Chondrocyte (in vitro differentiated cells): ENCODE measurements at regions not wholly inside any gene's neighbourhood (a gene's known extent, or its start where the extent isn't known, plus 50 kb on each side); places are given as distances from the start of the nearest gene placed in this dataset.
"Not testable (repeated sequence)": the region's sequence is repeated elsewhere in the genome, so short reads cannot be mapped to it uniquely, and the experiment has no call there.

ENCODE experiments used
- DNase-seq: peaks from one replicate; pipeline ENCODE4 v3.0.0; 2021; ENCODE audit warnings: mixed read lengths, low spot score
- H3K27ac Mint-ChIP-seq: one replicate; pipeline ENCODE4 v1.8.0; 2021; ENCODE audit warnings: mild to moderate bottlenecking, moderate library complexity, mixed read lengths; ENCODE audit not compliant: unreplicated experiment
- H3K27me3 Mint-ChIP-seq: 2 replicates; pipeline ENCODE4 v1.8.0; 2021; ENCODE audit warnings: low read depth, mixed read lengths
- H3K36me3 Mint-ChIP-seq: 2 replicates; pipeline ENCODE4 v1.8.0; 2021; ENCODE audit warnings: low read depth, mixed read lengths
- H3K4me1 Mint-ChIP-seq: 2 replicates; pipeline ENCODE4 v1.8.0; 2021; ENCODE audit warnings: low read depth, mild to moderate bottlenecking, mixed read lengths
- H3K4me3 Mint-ChIP-seq: one replicate; pipeline ENCODE4 v1.8.0; 2021; ENCODE audit warnings: mild to moderate bottlenecking, moderate library complexity, mixed read lengths; ENCODE audit not compliant: unreplicated experiment
- H3K9me3 Mint-ChIP-seq: 2 replicates; pipeline ENCODE4 v1.8.0; 2021; ENCODE audit warnings: low read depth, mixed read lengths
- CTCF ChIP-seq: fragments of 200-600 bp; sonication (generic); IDR thresholded peaks from 2 replicates; pipeline ENCODE4 v1.5.0; 2021; ENCODE audit warnings: antibody characterized with exemption, mild to moderate bottlenecking, moderate library complexity

DNA sequence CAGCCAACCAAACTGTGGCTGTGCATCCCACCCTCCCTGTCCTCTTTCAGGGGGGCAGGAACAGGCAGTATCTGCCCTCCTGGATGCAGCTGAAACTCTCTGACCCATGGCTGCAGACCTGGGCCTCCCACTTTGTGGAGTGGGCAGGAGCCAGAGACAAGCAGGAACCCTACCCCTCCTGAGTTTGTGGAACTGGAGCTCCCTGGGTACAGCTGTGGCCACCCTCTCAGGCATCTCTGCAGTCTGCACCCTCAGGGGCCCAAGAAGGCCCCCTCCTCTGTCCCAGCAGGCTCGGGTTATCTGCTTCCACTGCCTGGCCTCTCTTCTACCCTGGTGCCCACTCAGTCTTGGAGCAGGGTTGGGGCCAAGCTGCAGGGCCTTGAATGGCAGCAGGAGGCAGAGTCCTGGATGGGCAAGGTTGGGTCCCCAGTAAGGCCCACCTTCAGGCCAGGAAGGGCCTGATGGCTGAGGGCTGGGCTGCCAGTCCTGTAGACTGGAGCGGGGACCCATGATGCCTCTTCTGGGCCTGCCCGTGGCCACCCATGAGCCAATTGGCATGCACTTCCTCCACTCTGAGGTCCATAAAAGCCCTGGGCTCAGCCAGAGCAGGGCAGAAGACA is 619.9 kb downstream of the KIF4B start:
- H3K27ac Mint-ChIP-seq, result no peak overlapping the region
- no peak for DNase-seq
- H3K9me3 Mint-ChIP-seq, result no peaks in the 10 kb centered on the region
- no peaks in the 10 kb centered on the region for H3K36me3 Mint-ChIP-seq
- H3K4me1 Mint-ChIP-seq, result no peaks in the 10 kb centered on the region
- H3K27me3 Mint-ChIP-seq, result no peaks in the 10 kb centered on the region
- no peak overlapping the region for H3K4me3 Mint-ChIP-seq
- TF ChIP-seq CTCF, result no peak

- no peaks in the 10 kb centered on the region for H3K4me1 Mint-ChIP-seq
- no peak for DNase-seq
- no peak overlapping the region for H3K4me3 Mint-ChIP-seq
- H3K27ac Mint-ChIP-seq, result no peak overlapping the region
- no peak for TF ChIP-seq CTCF
- peaks cover 2% of the 10 kb centered on the region for H3K9me3 Mint-ChIP-seq
- no peaks in the 10 kb centered on the region for H3K27me3 Mint-ChIP-seq
- H3K36me3 Mint-ChIP-seq, result no peaks in the 10 kb centered on the region
Measured at GRCh38 chr5:155649666-155650065, 636.1 kb downstream of the KIF4B start.

DNA sequence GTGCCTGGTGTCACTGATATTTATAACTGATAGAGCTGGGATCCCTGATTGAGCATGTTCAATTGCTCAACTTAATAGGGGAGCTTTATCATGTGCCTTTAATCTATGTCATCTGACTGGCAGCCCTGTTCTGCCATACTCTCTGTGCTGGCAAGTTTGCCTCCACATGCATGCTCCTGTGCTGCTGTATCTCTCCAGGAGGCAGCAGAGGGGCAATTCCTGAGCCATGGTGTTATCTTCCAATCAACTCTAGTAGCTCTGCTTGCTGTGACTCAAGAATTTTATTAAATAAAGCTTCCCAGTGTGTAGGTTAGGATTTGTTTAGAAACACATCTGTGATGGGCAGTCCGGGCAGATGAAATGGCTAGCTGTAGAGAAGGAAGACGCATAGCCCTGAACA is 642.0 kb downstream of the KIF4B start:
- H3K4me1 Mint-ChIP-seq, result no peaks in the 10 kb centered on the region
- H3K9me3 Mint-ChIP-seq, result peaks cover 2% of the 10 kb centered on the region
- no peak overlapping the region for H3K4me3 Mint-ChIP-seq
- no peak for TF ChIP-seq CTCF
- no peak for DNase-seq
- H3K36me3 Mint-ChIP-seq, result no peaks in the 10 kb centered on the region
- no peak overlapping the region for H3K27ac Mint-ChIP-seq
- no peaks in the 10 kb centered on the region for H3K27me3 Mint-ChIP-seq

GRCh38 chr5:155661859-155662258 is 648.3 kb downstream of the KIF4B start:
- Mint-ChIP-seq H3K27ac (no peak overlapping the region), H3K36me3 (no peaks in the 10 kb centered on the region), H3K9me3 (no peaks in the 10 kb centered on the region), H3K4me1 (no peaks in the 10 kb centered on the region), H3K4me3 (no peak overlapping the region), H3K27me3 (no peaks in the 10 kb centered on the region)
- no peak for DNase-seq
- no peak for TF ChIP-seq CTCF

DNA sequence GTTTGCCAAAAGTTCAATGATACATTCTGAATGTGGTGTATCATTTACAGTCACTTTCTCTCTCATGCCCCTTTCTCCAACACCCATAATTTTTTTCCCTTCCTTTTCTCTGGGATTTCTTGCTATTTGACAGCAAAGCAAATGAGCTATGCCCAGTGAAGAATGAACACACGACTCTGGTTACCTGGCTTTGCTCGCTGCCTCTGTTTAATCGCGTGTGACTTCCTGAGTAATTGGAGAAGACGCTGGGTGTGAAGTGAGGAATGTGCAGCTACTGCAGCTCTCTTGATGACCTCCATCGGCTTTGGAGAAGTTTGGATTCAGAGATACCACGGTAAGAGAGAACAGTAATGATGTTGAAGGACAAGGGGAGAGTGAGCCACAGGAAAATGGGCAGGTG is 651.8 kb downstream of the KIF4B start:
- no peak for TF ChIP-seq CTCF
- Mint-ChIP-seq H3K9me3 (no peaks in the 10 kb centered on the region), H3K4me1 (no peaks in the 10 kb centered on the region)

DNA sequence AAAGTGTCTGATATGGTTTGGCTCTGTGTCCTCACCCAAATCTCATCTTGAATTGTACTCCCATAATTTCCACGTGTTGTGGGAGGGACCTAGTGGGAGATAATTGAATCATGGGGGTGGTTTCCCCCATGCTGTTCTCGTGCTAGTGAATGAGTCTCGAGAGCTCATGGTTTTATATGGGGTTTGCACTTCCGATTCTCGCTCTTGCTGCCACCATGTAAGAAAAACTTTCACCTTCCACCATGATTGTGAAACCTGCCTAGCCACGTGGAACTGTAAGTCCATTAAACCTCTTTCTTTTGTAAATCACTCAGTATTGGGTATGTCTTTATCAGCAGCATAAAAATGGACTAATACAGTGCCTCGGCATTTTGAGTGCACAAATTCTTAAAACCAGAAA is 655.0 kb upstream of the SGCD start:
- H3K36me3 Mint-ChIP-seq, H3K4me3 Mint-ChIP-seq, H3K4me1 Mint-ChIP-seq, H3K27ac Mint-ChIP-seq, DNase-seq, H3K27me3 Mint-ChIP-seq: not testable (repeated sequence)
- peaks cover 20% of the 10 kb centered on the region for H3K9me3 Mint-ChIP-seq

More for the DNA sequence above, 651.8 kb downstream of the KIF4B start:
- H3K27ac Mint-ChIP-seq, result no peak overlapping the region
- H3K27me3 Mint-ChIP-seq, result no peaks in the 10 kb centered on the region
- H3K4me3 Mint-ChIP-seq, result no peak overlapping the region
- no peaks in the 10 kb centered on the region for H3K36me3 Mint-ChIP-seq
- no peak for DNase-seq
